GM19438 (cell line): ENCODE measurements at regions not wholly inside any gene's neighbourhood (a gene's known extent, or its start where the extent isn't known, plus 50 kb on each side); places are given as distances from the start of the nearest gene placed in this dataset.

ENCODE experiments used
- ATAC-seq: cut with Tn5 transposase; IDR thresholded peaks from one replicate; pipeline ENCODE4 v1.9.1; 2021; ENCODE audit warnings: low read depth; ENCODE audit not compliant: unreplicated experiment

- ATAC-seq: no peak
Measured at GRCh38 chr7:22627136-22627535, 99.9 kb upstream of the IL6 start.

- no peak for ATAC-seq
Measured at GRCh38 chr7:22625251-22625650, 101.7 kb upstream of the IL6 start.

- ATAC-seq: no peak
Measured at GRCh38 chr7:22624781-22625180, 102.2 kb upstream of the IL6 start.

- ATAC-seq: no peak
Measured at GRCh38 chr7:22622116-22622785, 104.7 kb upstream of the IL6 start.

- no peak for ATAC-seq
Measured at GRCh38 chr7:22618528-22618927, 108.5 kb upstream of the IL6 start.

GRCh38 chr7:22617166-22617565, 109.8 kb upstream of the IL6 start:
- no peak for ATAC-seq

GRCh38 chr7:22613496-22613895, 113.5 kb upstream of the IL6 start:
- no peak for ATAC-seq

GRCh38 chr7:22612776-22613175, 112.8 kb upstream of the STEAP1B start:
- ATAC-seq: no peak

GRCh38 chr7:22611758-22612079, 111.7 kb upstream of the STEAP1B start:
- no peak for ATAC-seq

- ATAC-seq: no peak
Measured at GRCh38 chr7:22610951-22611757, 111.2 kb upstream of the STEAP1B start.

GRCh38 chr7:22610263-22610662, 110.3 kb upstream of the STEAP1B start:
- no peak for ATAC-seq

- ATAC-seq: no peak
Measured at GRCh38 chr7:22607180-22607579, 107.2 kb upstream of the STEAP1B start.

GRCh38 chr7:22604246-22604645, 104.3 kb upstream of the STEAP1B start:
- ATAC-seq: no peak

- ATAC-seq: no peak
Measured at GRCh38 chr7:22601812-22602565, 102.0 kb upstream of the STEAP1B start.

GRCh38 chr7:22601408-22601807, 101.4 kb upstream of the STEAP1B start:
- no peak for ATAC-seq

GRCh38 chr7:22601003-22601402, 101.0 kb upstream of the STEAP1B start:
- no peak for ATAC-seq

GRCh38 chr7:22598318-22598920, 98.4 kb upstream of the STEAP1B start:
- ATAC-seq: no peak

- ATAC-seq: no peak
Measured at GRCh38 chr7:22597844-22598243, 97.9 kb upstream of the STEAP1B start.

- ATAC-seq: no peak
Measured at GRCh38 chr7:22596763-22597400, 96.9 kb upstream of the STEAP1B start.

GRCh38 chr7:22594020-22594419, 94.0 kb upstream of the STEAP1B start:
- ATAC-seq: no peak

- no peak for ATAC-seq
Measured at GRCh38 chr7:22591271-22591670, 91.3 kb upstream of the STEAP1B start.
